ENCODE measurements at regions not wholly inside any gene's neighbourhood (a gene's known extent, or its start where the extent isn't known, plus 50 kb on each side); places are given as distances from the start of the nearest gene placed in this dataset.

DNA sequence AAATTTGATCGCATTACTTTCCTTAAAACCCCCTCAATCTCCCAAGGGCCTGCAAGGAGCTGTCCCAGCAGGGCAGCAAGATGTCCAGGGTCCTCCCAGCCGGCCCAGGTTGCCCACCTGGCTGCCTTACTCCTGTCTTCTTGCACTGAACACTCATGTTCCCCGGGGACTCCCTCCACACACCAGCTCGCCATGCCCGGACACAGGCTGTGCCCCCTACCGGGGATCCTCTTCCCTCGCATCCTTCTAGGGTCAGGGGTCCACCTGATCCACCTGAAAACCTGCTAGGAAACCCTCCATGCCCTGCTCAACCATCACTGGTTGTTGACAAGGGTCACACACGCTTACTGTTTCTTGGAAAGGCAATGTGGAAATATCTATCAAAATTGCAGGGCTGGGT, 172.0 kb upstream of the MSX2 start:
- TF ChIP-seq, protein P1, sequence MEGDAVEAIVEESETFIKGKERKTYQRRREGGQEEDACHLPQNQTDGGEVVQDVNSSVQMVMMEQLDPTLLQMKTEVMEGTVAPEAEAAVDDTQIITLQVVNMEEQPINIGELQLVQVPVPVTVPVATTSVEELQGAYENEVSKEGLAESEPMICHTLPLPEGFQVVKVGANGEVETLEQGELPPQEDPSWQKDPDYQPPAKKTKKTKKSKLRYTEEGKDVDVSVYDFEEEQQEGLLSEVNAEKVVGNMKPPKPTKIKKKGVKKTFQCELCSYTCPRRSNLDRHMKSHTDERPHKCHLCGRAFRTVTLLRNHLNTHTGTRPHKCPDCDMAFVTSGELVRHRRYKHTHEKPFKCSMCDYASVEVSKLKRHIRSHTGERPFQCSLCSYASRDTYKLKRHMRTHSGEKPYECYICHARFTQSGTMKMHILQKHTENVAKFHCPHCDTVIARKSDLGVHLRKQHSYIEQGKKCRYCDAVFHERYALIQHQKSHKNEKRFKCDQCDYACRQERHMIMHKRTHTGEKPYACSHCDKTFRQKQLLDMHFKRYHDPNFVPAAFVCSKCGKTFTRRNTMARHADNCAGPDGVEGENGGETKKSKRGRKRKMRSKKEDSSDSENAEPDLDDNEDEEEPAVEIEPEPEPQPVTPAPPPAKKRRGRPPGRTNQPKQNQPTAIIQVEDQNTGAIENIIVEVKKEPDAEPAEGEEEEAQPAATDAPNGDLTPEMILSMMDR (IDR thresholded peaks at IDR 0.05): no peak
- TF ChIP-seq POLR2A (IDR thresholded peaks at IDR 0.05): no peak

Data from tibial nerve (tissue), 3 donors.